AG10803 (cell line): ENCODE measurements at regions not wholly inside any gene's neighbourhood (a gene's known extent, or its start where the extent isn't known, plus 50 kb on each side); places are given as distances from the start of the nearest gene placed in this dataset.

Experiments used
- DNase-seq: peaks from one replicate; pipeline ENCODE4 v3.0.0; 2010; ENCODE audit warnings: low read depth
- H3K4me3 ChIP-seq: 2 replicates; pipeline ENCODE4 v1.5.1; 2011; ENCODE audit warnings: mild to moderate bottlenecking, low read length, control low read depth
- CTCF ChIP-seq: conservative IDR thresholded peaks from 2 replicates; pipeline ENCODE4 v1.5.1; 2011; ENCODE audit warnings: mild to moderate bottlenecking, low read length, control low read depth, inconsistent platforms

- no peak for DNase-seq
- H3K4me3 ChIP-seq, result no peak overlapping the region
- TF ChIP-seq CTCF, result no peak
Observed at GRCh38 chr11:92625894-92626293, 343.6 kb upstream of the MTNR1B start.

- DNase-seq, result no peak
- no peak overlapping the region for H3K4me3 ChIP-seq
- TF ChIP-seq CTCF, result no peak
Observed at GRCh38 chr11:92626624-92627023, 342.8 kb upstream of the MTNR1B start.

GRCh38 chr11:92627615-92628256, 341.7 kb upstream of the MTNR1B start:
- no peak overlapping the region for H3K4me3 ChIP-seq
- DNase-seq, result no peak
- TF ChIP-seq CTCF, result no peak

- no peak for TF ChIP-seq CTCF
Observed at GRCh38 chr11:92628401-92629292, 340.8 kb upstream of the MTNR1B start.

GRCh38 chr11:92632495-92632894, 337.0 kb upstream of the MTNR1B start:
- no peak overlapping the region for H3K4me3 ChIP-seq
- DNase-seq, result no peak
- no peak for TF ChIP-seq CTCF

More at GRCh38 chr11:92628401-92629292, 340.8 kb upstream of the MTNR1B start:
- H3K4me3 ChIP-seq, result no peak overlapping the region
- DNase-seq, result no peak

- no peak overlapping the region for H3K4me3 ChIP-seq
- no peak for DNase-seq
- TF ChIP-seq CTCF, result no peak
Observed at GRCh38 chr11:92633820-92634219, 335.6 kb upstream of the MTNR1B start.

GRCh38 chr11:92636543-92637188, 332.8 kb upstream of the MTNR1B start:
- H3K4me3 ChIP-seq, result no peak overlapping the region
- no peak for TF ChIP-seq CTCF
- DNase-seq, result no peak
